H1 (cell line): ENCODE measurements at regions not wholly inside any gene's neighbourhood (a gene's known extent, or its start where the extent isn't known, plus 50 kb on each side); places are given as distances from the start of the nearest gene placed in this dataset.

Source experiments
- CTCF ChIA-PET: fragments of 300-600 bp; sonication (Branson Sonifier 250); formaldehyde crosslinking; loops from one replicate; lab custom pipeline; 2021; ENCODE audit not compliant: partially characterized antibody; lab: Charles Lee
- POLR2A ChIA-PET: fragments of 300-600 bp; sonication (Branson Sonifier 250); formaldehyde crosslinking; loops from one replicate; lab custom pipeline; 2021; ENCODE audit warnings: inconsistent platforms; ENCODE audit not compliant: partially characterized antibody; lab: Charles Lee
- DNase-seq, 2 experiments: peaks; one replicate each; pipeline versions ENCODE4 v3.0.0 to v3.0.0-alpha.2; 2010 to 2022; ENCODE audit warnings: low spot score in 2 of 2, low read depth in 1 of 2, mixed read lengths in 1 of 2
- FAIRE-seq: peaks from 2 replicates; lab custom pipeline; 2011; peaks lifted over from hg19 to GRCh38; lab: Jason Lieb, UNC
- H2AFZ ChIP-seq: 2 replicates; pipeline ENCODE4 v1.8.1; 2012; ENCODE audit warnings: low read length, inconsistent platforms
- H2AK5ac ChIP-seq: 2 replicates; pipeline ENCODE4 v1.6.1; 2013; ENCODE audit warnings: low read depth, low read length
- H2BK120ac ChIP-seq: replicated peaks from 2 replicates; pipeline ENCODE3; 2013; ENCODE audit warnings: low read depth, low read length, inconsistent platforms
- H2BK12ac ChIP-seq: 2 replicates; pipeline ENCODE4 v1.6.1; 2013; ENCODE audit warnings: low read depth, low read length
- H2BK15ac ChIP-seq: 2 replicates; pipeline ENCODE4 v1.6.1; 2013; ENCODE audit warnings: low read length
- H2BK20ac ChIP-seq: 2 replicates; pipeline ENCODE4 v1.6.1; 2013; ENCODE audit warnings: low read length
- H2BK5ac ChIP-seq: 2 replicates; pipeline ENCODE4 v1.6.1; 2013; ENCODE audit warnings: low read depth, low read length
- H3K14ac ChIP-seq: 2 replicates; pipeline ENCODE4 v1.6.1; 2013; ENCODE audit warnings: inconsistent platforms; ENCODE audit not compliant: insufficient read length
- H3K18ac ChIP-seq: 2 replicates; pipeline ENCODE4 v1.6.1; 2013; ENCODE audit warnings: low read length; ENCODE audit errors: extremely low read depth
- H3K23ac ChIP-seq: 2 replicates; pipeline ENCODE4 v1.6.1; 2013; ENCODE audit warnings: inconsistent platforms; ENCODE audit not compliant: insufficient read length
- H3K23me2 ChIP-seq: 2 replicates; pipeline ENCODE4 v1.6.1; 2013; ENCODE audit warnings: low read depth, low read length
- H3K27ac ChIP-seq: 2 replicates; pipeline ENCODE4 v1.6.1; 2011; ENCODE audit warnings: low read depth, low read length, inconsistent platforms
- H3K27me3 ChIP-seq, 4 experiments: replicated peaks in 1 of 4; 1 replicate in 1 of 4; 2 replicates in 3 of 4; pipeline versions ENCODE4 v1.6.1 to v1.8.1; 2011 to 2013; ENCODE audit warnings: low read length in 3 of 4, mild to moderate bottlenecking in 3 of 4, inconsistent platforms in 2 of 4, mixed read lengths in 2 of 4, moderate library complexity in 1 of 4; ENCODE audit not compliant: control insufficient read depth in 3 of 4, insufficient read depth in 3 of 4; ENCODE audit errors: extremely low read depth in 1 of 4
- H3K36me3 ChIP-seq, 4 experiments: 2 replicates each; pipeline versions ENCODE4 v1.6.1 to v1.8.1; 2011 to 2013; ENCODE audit warnings: mild to moderate bottlenecking in 4 of 4, low read length in 3 of 4, moderate library complexity in 2 of 4, control low read depth in 1 of 4, inconsistent platforms in 1 of 4; ENCODE audit not compliant: insufficient read depth in 4 of 4, control insufficient read depth in 2 of 4
- H3K4ac ChIP-seq: replicated peaks from 2 replicates; pipeline ENCODE3; 2013; ENCODE audit warnings: low read length, low read depth, mixed read lengths, inconsistent platforms; ENCODE audit not compliant: insufficient read length
- H3K4me1 ChIP-seq, 4 experiments: replicated peaks in 1 of 4; 1 replicate in 1 of 4; 2 replicates in 3 of 4; pipeline versions ENCODE4 v1.6.1 to v1.8.1; 2011 to 2013; ENCODE audit warnings: low read length in 3 of 4, inconsistent platforms in 2 of 4, mixed read lengths in 1 of 4; ENCODE audit not compliant: insufficient read depth in 4 of 4, control insufficient read depth in 3 of 4
- H3K4me2 ChIP-seq, 2 experiments: 2 replicates each; pipeline versions ENCODE4 v1.6.1 to v1.8.1; 2011 to 2013; ENCODE audit warnings: low read depth in 2 of 2, low read length in 2 of 2, control low read depth in 1 of 2, inconsistent platforms in 1 of 2, mild to moderate bottlenecking in 1 of 2; ENCODE audit not compliant: insufficient read depth in 1 of 2
- H3K4me3 ChIP-seq, 4 experiments: fragments of 200-600, 300-600 bp in 1 of 4; sonication (generic), shearing (Covaris generic), sonication (Bioruptor Twin) in 1 of 4; 2 replicates each; pipeline versions ENCODE4 v1.5.1 to v1.8.1; 2011 to 2016; ENCODE audit warnings: low read length in 4 of 4, low read depth in 3 of 4, control low read depth in 2 of 4, inconsistent platforms in 2 of 4, mild to moderate bottlenecking in 2 of 4, mixed read lengths in 1 of 4, moderate library complexity in 1 of 4; ENCODE audit not compliant: insufficient read depth in 2 of 4; ENCODE audit errors: extremely low read depth in 1 of 4
- H3K56ac ChIP-seq: replicated peaks from 2 replicates; pipeline ENCODE3; 2013; ENCODE audit warnings: low read depth, mild to moderate bottlenecking, mixed read lengths, low read length, inconsistent platforms; ENCODE audit not compliant: insufficient read length
- H3K79me1 ChIP-seq: 2 replicates; pipeline ENCODE4 v1.6.1; 2013; ENCODE audit warnings: low read depth, low read length, control low read depth
- H3K79me2 ChIP-seq, 2 experiments: 2 replicates each; pipeline versions ENCODE4 v1.6.1 to v1.8.1; 2012 to 2013; ENCODE audit warnings: low read length in 2 of 2, mild to moderate bottlenecking in 2 of 2, inconsistent platforms in 1 of 2; ENCODE audit not compliant: insufficient read depth in 2 of 2, control insufficient read depth in 1 of 2
- H3K9ac ChIP-seq, 4 experiments: replicated peaks in 1 of 4; 1 replicate in 1 of 4; 2 replicates in 3 of 4; pipeline versions ENCODE4 v1.6.1 to v1.8.1; 2011 to 2013; ENCODE audit warnings: low read depth in 3 of 4, low read length in 3 of 4, control low read depth in 2 of 4, mild to moderate bottlenecking in 2 of 4, moderate library complexity in 2 of 4, inconsistent platforms in 1 of 4; ENCODE audit errors: extremely low read depth in 1 of 4
- H3K9me3 ChIP-seq, 2 experiments: 2 replicates each; pipeline versions ENCODE4 v1.6.1 to v1.8.1; 2012 to 2013; ENCODE audit warnings: mild to moderate bottlenecking in 2 of 2, moderate library complexity in 2 of 2, control low read depth in 1 of 2, inconsistent platforms in 1 of 2, low read depth in 1 of 2, low read length in 1 of 2, mixed read lengths in 1 of 2; ENCODE audit not compliant: insufficient read depth in 2 of 2
- H4K20me1 ChIP-seq, 2 experiments: replicated peaks in 1 of 2; 2 replicates each; pipeline versions ENCODE3 to v1.8.1; 2011 to 2013; ENCODE audit warnings: inconsistent platforms in 2 of 2, low read length in 2 of 2, mild to moderate bottlenecking in 1 of 2; ENCODE audit not compliant: insufficient read depth in 2 of 2, control insufficient read depth in 1 of 2
- H4K5ac ChIP-seq: 2 replicates; pipeline ENCODE4 v1.6.1; 2013; ENCODE audit warnings: low read length, low read depth, mixed read lengths, inconsistent platforms; ENCODE audit not compliant: insufficient read length
- H4K8ac ChIP-seq: 2 replicates; pipeline ENCODE4 v1.8.0; 2013; ENCODE audit warnings: mild to moderate bottlenecking, moderate library complexity, low read length, inconsistent platforms; ENCODE audit not compliant: insufficient read depth; ENCODE audit errors: extremely low read depth
- H4K91ac ChIP-seq: replicated peaks from 2 replicates; pipeline ENCODE3; 2013; ENCODE audit warnings: low read length, mixed read lengths, inconsistent platforms; ENCODE audit not compliant: insufficient read length
- ASH2L ChIP-seq: fragments of 200-600, 300-600 bp; sonication (generic); IDR thresholded peaks from one replicate; pipeline ENCODE4 v1.7.1; 2017; ENCODE audit warnings: low read length
- FOSL1 ChIP-seq: IDR thresholded peaks from 2 replicates; pipeline ENCODE4 v1.6.1; 2011; ENCODE audit warnings: mild to moderate bottlenecking, low read depth, low read length, moderate library complexity; ENCODE audit not compliant: insufficient read depth
- HDAC2 ChIP-seq, 2 experiments: fragments of 300-600 bp in 1 of 2; sonication (generic) in 1 of 2; IDR thresholded peaks; 2 replicates each; pipeline ENCODE4 v1.6.1; 2011 to 2012; ENCODE audit warnings: low read depth in 2 of 2, low read length in 2 of 2, mild to moderate bottlenecking in 2 of 2, moderate library complexity in 2 of 2, borderline replicate concordance in 1 of 2, inconsistent platforms in 1 of 2
- KDM1A ChIP-seq: fragments of 200-600, 300-600 bp; sonication (generic); IDR thresholded peaks from 2 replicates; pipeline ENCODE4 v1.7.1; 2016; ENCODE audit warnings: mild to moderate bottlenecking, low read length, borderline replicate concordance
- KDM4A ChIP-seq: IDR thresholded peaks from one replicate; pipeline ENCODE4 v1.7.1; 2012; ENCODE audit warnings: low read depth, mild to moderate bottlenecking, moderate library complexity, low read length, inconsistent platforms; ENCODE audit not compliant: severe bottlenecking
- KDM5A ChIP-seq: fragments of 200-600 bp; IDR thresholded peaks from 2 replicates; pipeline ENCODE4 v1.7.1; 2012; ENCODE audit warnings: mild to moderate bottlenecking, low read length, inconsistent platforms, mixed read lengths
- MAFK ChIP-seq: IDR thresholded peaks from 2 replicates; pipeline ENCODE4 v1.6.1; 2012; ENCODE audit warnings: low read depth, mild to moderate bottlenecking, improper control_type of control experiment, low read length
- POLR2A ChIP-seq, 2 experiments: IDR thresholded peaks; 1 replicate in 1 of 2; 2 replicates in 1 of 2; pipeline ENCODE4 v1.6.1; 2011; ENCODE audit warnings: low read depth in 2 of 2, low read length in 2 of 2, mild to moderate bottlenecking in 2 of 2; ENCODE audit errors: control extremely low read depth in 1 of 2
- POLR2AphosphoS5 ChIP-seq: IDR thresholded peaks from 2 replicates; pipeline ENCODE4 v1.6.1; 2011; ENCODE audit warnings: low read depth, low read length
- SIN3A ChIP-seq, 2 experiments: IDR thresholded peaks in 1 of 2; conservative IDR thresholded peaks in 1 of 2; 2 replicates each; pipeline ENCODE4 v1.6.1; 2011 to 2012; ENCODE audit warnings: low read length in 2 of 2, improper control_type of control experiment in 1 of 2, low read depth in 1 of 2, mild to moderate bottlenecking in 1 of 2
- SRF ChIP-seq: IDR thresholded peaks from 2 replicates; pipeline ENCODE4 v1.6.1; 2011; ENCODE audit warnings: mild to moderate bottlenecking, low read depth, low read length, moderate library complexity
- TEAD4 ChIP-seq: IDR thresholded peaks from 2 replicates; pipeline ENCODE4 v1.6.1; 2012; ENCODE audit warnings: low read depth, low read length, inconsistent platforms, mixed read lengths
- YY1 ChIP-seq: IDR thresholded peaks from 2 replicates; pipeline ENCODE4 v1.6.1; 2011; ENCODE audit warnings: low read depth, mild to moderate bottlenecking, low read length
- whole genome bisulfite sequencing, 2 experiments: shearing (Covaris generic) in 1 of 2; methylation state at CpG; one replicate each; pipeline versions ENCODE4 v1.1.6 to v1.1.7; 2013 to 2015; ENCODE audit warnings: low lambda C conversion rate in 2 of 2, mixed read lengths in 2 of 2, inconsistent platforms in 1 of 2, low coverage in 1 of 2, missing lambda C conversion rate in 1 of 2; ENCODE audit not compliant: insufficient replicate concordance in 2 of 2, insufficient coverage in 1 of 2, insufficient read length in 1 of 2; ENCODE audit errors: extremely low coverage in 1 of 2, missing lambda C conversion rate in 1 of 2; 5-methylcytosine and 5-hydroxymethylcytosine counted together

DNA sequence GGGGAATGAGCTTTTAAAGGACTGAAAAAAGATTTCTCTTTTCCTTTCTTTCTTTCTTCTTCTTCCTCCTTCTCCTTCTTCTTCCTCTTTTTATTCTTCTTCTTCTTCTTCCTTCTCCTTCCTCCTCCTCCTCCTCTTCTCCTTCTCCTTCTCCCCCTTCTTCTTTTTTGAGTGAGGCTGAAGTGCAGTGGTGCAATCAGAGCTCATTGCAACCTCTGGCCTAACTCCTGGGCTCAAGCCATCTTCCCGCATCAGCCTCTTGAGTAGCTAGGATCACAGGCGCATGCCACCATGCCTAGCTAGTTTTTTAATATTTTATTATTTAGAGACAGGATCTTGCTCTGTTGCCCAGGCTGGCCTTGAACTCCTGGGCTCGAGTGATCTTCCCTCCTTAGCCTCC is 120.9 kb upstream of the KL start:
- no peak overlapping the region for H4K5ac ChIP-seq
- no peaks in the 10 kb centered on the region for H4K20me1 ChIP-seq
- H3K9ac ChIP-seq: no peak overlapping the region
- H3K27me3 ChIP-seq: no peaks in the 10 kb centered on the region
- H3K4ac ChIP-seq: no peak overlapping the region
- no peak overlapping the region for H3K27ac ChIP-seq
- no peak overlapping the region for H2BK120ac ChIP-seq
- no peaks in the 10 kb centered on the region for H3K79me1 ChIP-seq
- no peaks in the 10 kb centered on the region for H3K79me2 ChIP-seq
- DNase-seq (no peak), FAIRE-seq (no peak)
- no peak overlapping the region for H3K56ac ChIP-seq
- no peaks in the 10 kb centered on the region for H3K4me1 ChIP-seq
- TF ChIP-seq KDM4A (no peak), HDAC2 (IDR thresholded peaks at IDR 0.05; ENCODE audit: borderline replicate concordance in 1 of 2, low read depth in 2 of 2, low read length in 2 of 2) (no peak), POLR2AphosphoS5 (no peak), SIN3A (conservative IDR thresholded peaks at IDR 0.05 in 1 of 2, IDR thresholded peaks at IDR 0.05 in 1 of 2; ENCODE audit: low read depth in 1 of 2, low read length in 2 of 2) (no peak), FOSL1 (no peak), KDM1A (no peak), KDM5A (no peak), TEAD4 (no peak), YY1 (no peak), SRF (no peak), ASH2L (no peak), POLR2A (IDR thresholded peaks at IDR 0.05; ENCODE audit: control extremely low read depth in 1 of 2, low read depth in 2 of 2, low read length in 2 of 2) (no peak), MAFK (no peak)
- no peak overlapping the region for H3K14ac ChIP-seq
- no peak overlapping the region for H3K4me3 ChIP-seq
- WGBS, 2 experiments: 85% methylated on average over 3 of the region's 3 CpGs; no CpG with 5 or more reads in 1 of the 2 experiments
- no peak overlapping the region for H3K4me2 ChIP-seq
- no peak overlapping the region for H2AK5ac ChIP-seq
- no peaks in the 10 kb centered on the region for H3K9me3 ChIP-seq
- no peak overlapping the region for H2BK5ac ChIP-seq
- H2BK20ac ChIP-seq: no peak overlapping the region
- H3K18ac ChIP-seq: no peak overlapping the region
- H4K8ac ChIP-seq: no peak overlapping the region
- H3K36me3 ChIP-seq: peaks cover 0 to 2% (median 0%) of the 10 kb centered on the region in 4 experiments; a peak in 1 of 8 replicates
- no peak overlapping the region for H2AFZ ChIP-seq
- H3K23ac ChIP-seq: no peak overlapping the region
- H3K23me2 ChIP-seq: no peaks in the 10 kb centered on the region; the same call in 1 of the 2 replicates
- H2BK12ac ChIP-seq: no peak overlapping the region
- CTCF ChIA-PET: interaction anchor here (4.0 kb wide), 1 partner anchor 16 kb away, joined by 24 read pairs; no protein-coding TSS in a partner anchor
- POLR2A ChIA-PET: no interaction called here
- H2BK15ac ChIP-seq: no peak overlapping the region
- H4K91ac ChIP-seq: no peak overlapping the region
